Neural progenitor cell (in vitro differentiated cells): ENCODE measurements at regions not wholly inside any gene's neighbourhood (a gene's known extent, or its start where the extent isn't known, plus 50 kb on each side); places are given as distances from the start of the nearest gene placed in this dataset.

Source experiments
- DNase-seq: peaks from one replicate; pipeline ENCODE4 v3.0.0-alpha.2; 2016; ENCODE audit warnings: low spot score
- H2AFZ ChIP-seq: fragments of 200-600 bp; sonication (generic); replicated peaks from 2 replicates; pipeline ENCODE4 v1.6.1; 2016; ENCODE audit warnings: antibody characterized with exemption
- H3F3A ChIP-seq: fragments of 200-600 bp; sonication (generic); 2 replicates; pipeline ENCODE4 v1.6.1; 2016; ENCODE audit warnings: antibody characterized with exemption, low read depth
- H3K27ac ChIP-seq: fragments of 200-600 bp; sonication (generic); 2 replicates; pipeline ENCODE4 v1.5.1; 2016; ENCODE audit warnings: mild to moderate bottlenecking
- H3K27me3 ChIP-seq: fragments of 200-600 bp; sonication (generic); 2 replicates; pipeline ENCODE4 v1.6.1; 2016; ENCODE audit warnings: mild to moderate bottlenecking, moderate library complexity
- H3K36me3 ChIP-seq: fragments of 200-600 bp; sonication (generic); 2 replicates; pipeline ENCODE4 v1.5.1; 2016
- H3K4me1 ChIP-seq: fragments of 200-600 bp; sonication (generic); 2 replicates; pipeline ENCODE4 v1.6.1; 2016; ENCODE audit warnings: mixed run types
- H3K4me2 ChIP-seq: fragments of 200-600 bp; sonication (generic); 2 replicates; pipeline ENCODE4 v1.6.1; 2016
- H3K4me3 ChIP-seq: fragments of 200-600 bp; sonication (generic); 2 replicates; pipeline ENCODE4 v1.5.1; 2016
- H3K79me2 ChIP-seq: fragments of 200-600 bp; sonication (generic); 2 replicates; pipeline ENCODE4 v1.6.1; 2016; ENCODE audit warnings: low read depth
- H3K9ac ChIP-seq: fragments of 200-600 bp; sonication (generic); 2 replicates; pipeline ENCODE4 v1.6.1; 2016
- H3K9me3 ChIP-seq: fragments of 200-600 bp; sonication (generic); 2 replicates; pipeline ENCODE4 v1.5.1; 2016; ENCODE audit warnings: low read depth
- H4K20me1 ChIP-seq: fragments of 200-600 bp; sonication (generic); 2 replicates; pipeline ENCODE4 v1.6.1; 2016; ENCODE audit warnings: low read depth
- H3K27ac Mint-ChIP-seq: 3 replicates; pipeline ENCODE4 v1.8.0; 2021; ENCODE audit warnings: mixed read lengths
- H3K27me3 Mint-ChIP-seq: 2 replicates; pipeline ENCODE4 v1.8.0; 2022; ENCODE audit warnings: low read depth, mild to moderate bottlenecking, inconsistent platforms, moderate library complexity, mixed read lengths; ENCODE audit not compliant: insufficient read depth
- H3K36me3 Mint-ChIP-seq: 3 replicates; pipeline ENCODE4 v1.8.0; 2021; ENCODE audit warnings: mixed read lengths
- H3K4me1 Mint-ChIP-seq: 3 replicates; pipeline ENCODE4 v1.8.0; 2021; ENCODE audit warnings: mixed read lengths
- H3K4me3 Mint-ChIP-seq: 3 replicates; pipeline ENCODE4 v1.8.0; 2021; ENCODE audit warnings: mild to moderate bottlenecking, moderate library complexity, mixed read lengths
- H3K9me3 Mint-ChIP-seq: 3 replicates; pipeline ENCODE4 v1.8.0; 2020; ENCODE audit warnings: mixed read lengths
- CTCF ChIP-seq: fragments of 200-600 bp; sonication (generic); IDR thresholded peaks from 2 replicates; pipeline ENCODE4 v1.5.1; 2017; ENCODE audit warnings: antibody characterized with exemption, mild to moderate bottlenecking
- EZH2 ChIP-seq: fragments of 200-600 bp; sonication (generic); IDR thresholded peaks from 2 replicates; pipeline ENCODE4 v1.6.1; 2017; ENCODE audit warnings: antibody characterized with exemption, mild to moderate bottlenecking, moderate library complexity
- EZH2phosphoT487 ChIP-seq: fragments of 200-600 bp; sonication (generic); IDR thresholded peaks from 2 replicates; pipeline ENCODE4 v1.6.1; 2017; ENCODE audit warnings: antibody characterized with exemption

DNA sequence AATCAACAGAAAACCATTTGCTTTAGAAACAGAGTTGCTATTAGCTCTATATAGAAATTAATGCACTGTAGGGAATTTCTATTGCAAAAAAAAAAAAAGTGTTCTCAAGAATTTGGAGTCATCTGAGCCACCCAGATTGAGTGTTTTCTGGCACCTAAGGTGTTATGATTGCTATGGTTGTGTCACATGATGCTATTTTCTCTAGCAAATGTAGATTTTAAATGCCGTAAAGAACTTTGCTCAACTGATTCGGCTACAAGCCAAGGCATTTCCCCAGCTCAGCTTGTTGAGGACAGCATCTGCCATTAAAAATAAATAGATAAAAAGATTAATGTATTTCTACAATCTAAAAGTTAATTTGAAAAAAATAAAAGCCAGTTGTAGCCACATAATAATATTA is 712.8 kb downstream of the FAT4 start:
- H3K27me3 ChIP-seq = no peaks in the 10 kb centered on the region

GRCh38 chr4:126028876-126029275 is 714.1 kb downstream of the FAT4 start:
- Histone ChIP-seq H3K79me2 (no peaks in the 10 kb centered on the region), H3F3A (no peaks in the 10 kb centered on the region)
- no peaks in the 10 kb centered on the region for H3K27me3 Mint-ChIP-seq

More for the DNA sequence above, 712.8 kb downstream of the FAT4 start:
- no peaks in the 10 kb centered on the region for H3F3A ChIP-seq
- no peaks in the 10 kb centered on the region for H3K79me2 ChIP-seq
- no peaks in the 10 kb centered on the region for H3K4me1 ChIP-seq
- H3K4me2 ChIP-seq = no peak overlapping the region
- H3K4me3 ChIP-seq = no peak overlapping the region
- no peak overlapping the region for H3K27ac ChIP-seq
- DNase-seq = no peak
- H3K36me3 ChIP-seq = no peaks in the 10 kb centered on the region
- H3K9me3 ChIP-seq = no peaks in the 10 kb centered on the region
- H3K4me1 Mint-ChIP-seq = no peaks in the 10 kb centered on the region
- no peaks in the 10 kb centered on the region for H4K20me1 ChIP-seq
- H3K9me3 Mint-ChIP-seq = peaks cover 9% of the 10 kb centered on the region
- no peak overlapping the region for H2AFZ ChIP-seq
- no peak overlapping the region for H3K9ac ChIP-seq
- H3K36me3 Mint-ChIP-seq = peaks cover 3% of the 10 kb centered on the region
- no peaks in the 10 kb centered on the region for H3K27me3 Mint-ChIP-seq
- no peak overlapping the region for H3K4me3 Mint-ChIP-seq
- H3K27ac Mint-ChIP-seq = no peak overlapping the region
- TF ChIP-seq CTCF (no peak), EZH2 (no peak)

DNA sequence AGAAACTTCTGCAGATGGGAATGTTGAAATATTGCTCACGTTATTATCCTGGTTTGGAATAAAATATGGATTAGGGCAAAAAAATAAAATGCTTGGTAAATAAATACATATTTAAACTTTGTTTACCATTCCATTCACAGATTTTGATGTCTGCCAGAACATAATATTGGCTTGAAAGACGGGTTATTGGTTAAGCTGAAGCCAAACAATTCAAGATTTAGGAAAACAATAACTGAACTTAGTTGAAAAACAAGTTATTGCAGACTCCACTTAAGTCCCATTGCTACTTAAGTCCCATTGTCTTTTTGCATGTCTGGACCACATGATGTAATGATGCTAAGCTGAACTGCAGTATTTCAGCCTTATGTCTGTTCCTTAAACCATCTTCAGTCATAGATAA is 722.5 kb downstream of the FAT4 start:
- no peaks in the 10 kb centered on the region for H3F3A ChIP-seq

More at GRCh38 chr4:126028876-126029275, 714.1 kb downstream of the FAT4 start:
- Histone ChIP-seq H3K36me3 (no peaks in the 10 kb centered on the region), H3K4me3 (no peak overlapping the region), H3K4me1 (no peaks in the 10 kb centered on the region), H3K9me3 (no peaks in the 10 kb centered on the region), H4K20me1 (no peaks in the 10 kb centered on the region), H3K9ac (no peak overlapping the region), H3K4me2 (no peak overlapping the region), H2AFZ (no peak overlapping the region), H3K27ac (no peak overlapping the region), H3K27me3 (no peaks in the 10 kb centered on the region)
- H3K4me1 Mint-ChIP-seq = no peaks in the 10 kb centered on the region
- H3K36me3 Mint-ChIP-seq = peaks cover 3% of the 10 kb centered on the region
- no peak for TF ChIP-seq CTCF
- TF ChIP-seq EZH2phosphoT487 = no peak
- no peak for TF ChIP-seq EZH2
- no peak overlapping the region for H3K27ac Mint-ChIP-seq
- H3K4me3 Mint-ChIP-seq = no peak overlapping the region
- DNase-seq = no peak
- H3K9me3 Mint-ChIP-seq = peaks cover 9% of the 10 kb centered on the region

More for the DNA sequence above, 722.5 kb downstream of the FAT4 start:
- Histone ChIP-seq H3K4me1 (no peaks in the 10 kb centered on the region), H4K20me1 (no peaks in the 10 kb centered on the region), H3K36me3 (no peaks in the 10 kb centered on the region), H3K27me3 (no peaks in the 10 kb centered on the region), H2AFZ (no peak overlapping the region), H3K9me3 (no peaks in the 10 kb centered on the region), H3K27ac (no peak overlapping the region), H3K4me2 (no peak overlapping the region), H3K79me2 (no peaks in the 10 kb centered on the region), H3K4me3 (no peak overlapping the region), H3K9ac (no peak overlapping the region)
- H3K4me1 Mint-ChIP-seq = peaks cover 1% of the 10 kb centered on the region
- H3K36me3 Mint-ChIP-seq = no peaks in the 10 kb centered on the region
- no peak overlapping the region for H3K27ac Mint-ChIP-seq
- no peak for DNase-seq
- TF ChIP-seq EZH2 (no peak), EZH2phosphoT487 (no peak), CTCF (no peak)
- no peaks in the 10 kb centered on the region for H3K27me3 Mint-ChIP-seq
- H3K4me3 Mint-ChIP-seq = no peak overlapping the region
- peaks cover 2% of the 10 kb centered on the region for H3K9me3 Mint-ChIP-seq
